SK-N-SH (cell line): ENCODE measurements at regions not wholly inside any gene's neighbourhood (a gene's known extent, or its start where the extent isn't known, plus 50 kb on each side); places are given as distances from the start of the nearest gene placed in this dataset.

Experiments
- CTCF ChIA-PET: fragments of 300-600, 350-600 bp; formaldehyde crosslinking; extraction: SDS; loops from one replicate; lab custom pipeline; 2021; lab: Yijun Ruan, JAX
- POLR2A ChIA-PET: fragments of 350-600 bp; sonication (Branson Sonifier 250); formaldehyde crosslinking; extraction: SDS; loops from one replicate; lab custom pipeline; 2020; ENCODE audit warnings: antibody characterized with exemption, inconsistent platforms; lab: Yijun Ruan, JAX
- DNase-seq: peaks from one replicate; pipeline ENCODE4 v3.0.0; 2012
- H2AFZ ChIP-seq: fragments of 200-600 bp; sonication (generic); 2 replicates; pipeline ENCODE4 v1.8.1; 2016; ENCODE audit warnings: antibody characterized with exemption, mild to moderate bottlenecking, low read depth
- H3F3A ChIP-seq: fragments of 200-600 bp; sonication (generic); replicated peaks from 2 replicates; pipeline ENCODE3; 2016; ENCODE audit warnings: antibody characterized with exemption, mild to moderate bottlenecking; ENCODE audit not compliant: insufficient read depth
- H3K27ac ChIP-seq, 2 experiments: fragments of 200-500 bp in 1 of 2; fragments of 200-600 bp in 1 of 2; sonication (Bioruptor generic) in 1 of 2; sonication (generic), shearing (Covaris generic) in 1 of 2; 2 replicates each; pipeline versions ENCODE4 v1.5.1 to v1.6.1; 2014 to 2016; ENCODE audit warnings: low read depth in 2 of 2, inconsistent platforms in 1 of 2, low read length in 1 of 2, mild to moderate bottlenecking in 1 of 2, mixed read lengths in 1 of 2
- H3K27me3 ChIP-seq: fragments of 200-600 bp; sonication (generic), shearing (Covaris generic); 2 replicates; pipeline ENCODE4 v1.6.1; 2016; ENCODE audit warnings: mixed run types; ENCODE audit not compliant: insufficient read depth
- H3K36me3 ChIP-seq, 2 experiments: fragments of 200-500 bp in 1 of 2; fragments of 200-600 bp in 1 of 2; sonication (Bioruptor generic) in 1 of 2; sonication (generic) in 1 of 2; replicated peaks in 1 of 2; 2 replicates each; pipeline versions ENCODE3 to v1.5.1; 2014 to 2016; ENCODE audit warnings: low read length in 1 of 2, mild to moderate bottlenecking in 1 of 2; ENCODE audit not compliant: insufficient read depth in 2 of 2, control insufficient read depth in 1 of 2
- H3K4me1 ChIP-seq, 2 experiments: fragments of 200-500 bp in 1 of 2; fragments of 200-600 bp in 1 of 2; sonication (Bioruptor generic) in 1 of 2; sonication (generic), shearing (Covaris generic) in 1 of 2; 2 replicates each; pipeline versions ENCODE4 v1.5.1 to v1.6.1; 2014 to 2016; ENCODE audit warnings: low read depth in 1 of 2, low read length in 1 of 2, mixed run types in 1 of 2; ENCODE audit not compliant: insufficient read depth in 2 of 2, control insufficient read depth in 1 of 2
- H3K4me2 ChIP-seq: fragments of 200-600 bp; sonication (generic), shearing (Covaris generic); 2 replicates; pipeline ENCODE4 v1.6.1; 2017; ENCODE audit warnings: mixed run types
- H3K4me3 ChIP-seq, 2 experiments: fragments of 200-500 bp in 1 of 2; fragments of 200-600 bp in 1 of 2; sonication (Bioruptor generic) in 1 of 2; sonication (generic), shearing (Covaris generic) in 1 of 2; 2 replicates each; pipeline versions ENCODE4 v1.5.1 to v1.8.1; 2014 to 2016; ENCODE audit warnings: low read depth in 2 of 2, inconsistent platforms in 1 of 2, low read length in 1 of 2, mild to moderate bottlenecking in 1 of 2, mixed read lengths in 1 of 2, moderate library complexity in 1 of 2
- H3K79me2 ChIP-seq: fragments of 200-600 bp; sonication (generic); 2 replicates; pipeline ENCODE4 v1.8.1; 2017; ENCODE audit warnings: mild to moderate bottlenecking; ENCODE audit not compliant: insufficient read depth
- H3K9ac ChIP-seq: fragments of 200-600 bp; sonication (generic); 2 replicates; pipeline ENCODE4 v1.6.1; 2017; ENCODE audit warnings: mixed run types
- H3K9me2 ChIP-seq: fragments of 200-600 bp; sonication (generic); 2 replicates; pipeline ENCODE4 v1.6.1; 2017; ENCODE audit warnings: mixed run types
- H3K9me3 ChIP-seq: fragments of 200-600 bp; sonication (generic); 2 replicates; pipeline ENCODE4 v1.6.1; 2017; ENCODE audit warnings: mixed run types, mild to moderate bottlenecking, moderate library complexity
- H4K20me1 ChIP-seq: fragments of 200-600 bp; sonication (generic); 2 replicates; pipeline ENCODE4 v1.6.1; 2017; ENCODE audit warnings: mild to moderate bottlenecking, mixed run types; ENCODE audit not compliant: insufficient read depth
- ELF1 ChIP-seq: IDR thresholded peaks from 2 replicates; pipeline ENCODE4 v1.4.0; 2012
- EP300 ChIP-seq, 2 experiments: IDR thresholded peaks; 2 replicates each; pipeline versions ENCODE4 v1.4.0 to v1.6.1; 2012; ENCODE audit warnings: borderline replicate concordance in 1 of 2, low read depth in 1 of 2, low read length in 1 of 2
- EZH2phosphoT487 ChIP-seq: fragments of 200-600 bp; sonication (generic); IDR thresholded peaks from 2 replicates; pipeline ENCODE4 v1.6.1; 2017; ENCODE audit warnings: low read depth, mixed run types, mild to moderate bottlenecking, antibody characterized with exemption, moderate library complexity, borderline replicate concordance
- FOXJ3 ChIP-seq: sonication (generic); formaldehyde crosslinking; IDR thresholded peaks from 2 replicates; pipeline ENCODE4 v1.5.1; 2020; ENCODE audit warnings: mild to moderate bottlenecking, missing genetic modification reagents
- GABPA ChIP-seq: IDR thresholded peaks from 2 replicates; pipeline ENCODE4 v1.4.0; 2012; ENCODE audit warnings: low read depth, mild to moderate bottlenecking
- GATA2 ChIP-seq: sonication (generic); formaldehyde crosslinking; IDR thresholded peaks from 2 replicates; pipeline ENCODE4 v1.5.0; 2020; ENCODE audit warnings: mild to moderate bottlenecking, missing genetic modification reagents
- RCOR1 ChIP-seq: fragments of 150-350 bp; IDR thresholded peaks from 2 replicates; pipeline ENCODE4 v1.6.1; 2017; ENCODE audit warnings: antibody characterized with exemption, low read length
- REST ChIP-seq: IDR thresholded peaks from 2 replicates; pipeline ENCODE4 v1.6.1; 2012; ENCODE audit warnings: mild to moderate bottlenecking, low read depth, low read length, moderate library complexity
- RFX5 ChIP-seq: IDR thresholded peaks from 2 replicates; pipeline ENCODE4 v1.6.1; 2012; ENCODE audit warnings: mild to moderate bottlenecking, improper control_type of control experiment, low read length
- TEAD4 ChIP-seq: IDR thresholded peaks from 2 replicates; pipeline ENCODE4 v1.4.0; 2012; ENCODE audit warnings: mild to moderate bottlenecking, borderline replicate concordance; ENCODE audit not compliant: insufficient read depth
- YY1 ChIP-seq: IDR thresholded peaks from 2 replicates; pipeline ENCODE4 v1.4.0; 2012; ENCODE audit warnings: low read depth, mild to moderate bottlenecking
- WGBS: methylation state at CpG from one replicate; pipeline ENCODE4 v1.1.6; 2017; ENCODE audit warnings: low lambda C conversion rate; 5-methylcytosine and 5-hydroxymethylcytosine counted together
- TF ChIP-seq, protein P1 (sequence below): fragments of 150-350 bp; IDR thresholded peaks from 2 replicates; pipeline ENCODE4 v1.6.1; 2016; ENCODE audit warnings: mild to moderate bottlenecking, low read depth, low read length
- TF ChIP-seq, protein P2 (sequence below): IDR thresholded peaks from 2 replicates; pipeline ENCODE4 v1.4.0; 2012; ENCODE audit warnings: low read depth, borderline replicate concordance
- TF ChIP-seq, protein P3 (sequence below): fragments of 150-350 bp; IDR thresholded peaks from 2 replicates; pipeline ENCODE4 v1.6.1; 2017; ENCODE audit warnings: antibody characterized with exemption, low read length, low read depth, borderline replicate concordance

DNA sequence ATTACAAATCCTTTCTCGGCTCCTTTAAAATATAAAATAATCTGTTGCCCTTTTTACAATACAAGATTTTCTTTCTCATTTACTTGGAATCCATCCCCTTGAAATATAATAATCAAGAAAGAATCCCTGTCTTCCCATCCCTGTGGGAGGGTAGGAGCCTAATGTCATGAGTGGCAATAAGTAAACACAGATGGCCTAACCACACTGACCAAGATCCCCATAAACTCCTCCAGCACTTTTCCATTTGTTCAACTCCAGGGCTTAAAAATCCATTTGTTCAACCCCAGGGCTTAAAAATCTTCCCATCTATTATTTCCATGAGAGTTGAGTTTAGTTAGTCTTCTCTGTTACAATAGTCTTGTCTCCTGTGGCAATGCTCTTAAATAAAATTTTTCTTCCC is 297.6 kb downstream of the CDH7 start (continued):
- TF ChIP-seq REST = no peak
- TF ChIP-seq EP300 (IDR thresholded peaks at IDR 0.05; ENCODE audit: borderline replicate concordance in 1 of 2, low read depth in 1 of 2, low read length in 1 of 2) = no peak
- TF ChIP-seq, protein P1, sequence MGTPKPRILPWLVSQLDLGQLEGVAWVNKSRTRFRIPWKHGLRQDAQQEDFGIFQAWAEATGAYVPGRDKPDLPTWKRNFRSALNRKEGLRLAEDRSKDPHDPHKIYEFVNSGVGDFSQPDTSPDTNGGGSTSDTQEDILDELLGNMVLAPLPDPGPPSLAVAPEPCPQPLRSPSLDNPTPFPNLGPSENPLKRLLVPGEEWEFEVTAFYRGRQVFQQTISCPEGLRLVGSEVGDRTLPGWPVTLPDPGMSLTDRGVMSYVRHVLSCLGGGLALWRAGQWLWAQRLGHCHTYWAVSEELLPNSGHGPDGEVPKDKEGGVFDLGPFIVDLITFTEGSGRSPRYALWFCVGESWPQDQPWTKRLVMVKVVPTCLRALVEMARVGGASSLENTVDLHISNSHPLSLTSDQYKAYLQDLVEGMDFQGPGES = no peak
- TF ChIP-seq GATA2 = no peak
- TF ChIP-seq ELF1 = no peak
- TF ChIP-seq GABPA = no peak
- TF ChIP-seq RCOR1 = no peak

- no peaks in the 10 kb centered on the region for H4K20me1 ChIP-seq
- no peaks in the 10 kb centered on the region for H3K27me3 ChIP-seq
- no peaks in the 10 kb centered on the region for H3K36me3 ChIP-seq
- DNase-seq = no peak
- no peaks in the 10 kb centered on the region for H3K79me2 ChIP-seq
- 15% methylated on average over 2 of the region's 2 CpGs for WGBS
- no peak overlapping the region for H3K4me2 ChIP-seq
- POLR2A ChIA-PET = no interaction called here
- no peak overlapping the region for H3K27ac ChIP-seq
- no peak overlapping the region for H2AFZ ChIP-seq
- H3K9ac ChIP-seq = no peak overlapping the region
- TF ChIP-seq, protein P2, sequence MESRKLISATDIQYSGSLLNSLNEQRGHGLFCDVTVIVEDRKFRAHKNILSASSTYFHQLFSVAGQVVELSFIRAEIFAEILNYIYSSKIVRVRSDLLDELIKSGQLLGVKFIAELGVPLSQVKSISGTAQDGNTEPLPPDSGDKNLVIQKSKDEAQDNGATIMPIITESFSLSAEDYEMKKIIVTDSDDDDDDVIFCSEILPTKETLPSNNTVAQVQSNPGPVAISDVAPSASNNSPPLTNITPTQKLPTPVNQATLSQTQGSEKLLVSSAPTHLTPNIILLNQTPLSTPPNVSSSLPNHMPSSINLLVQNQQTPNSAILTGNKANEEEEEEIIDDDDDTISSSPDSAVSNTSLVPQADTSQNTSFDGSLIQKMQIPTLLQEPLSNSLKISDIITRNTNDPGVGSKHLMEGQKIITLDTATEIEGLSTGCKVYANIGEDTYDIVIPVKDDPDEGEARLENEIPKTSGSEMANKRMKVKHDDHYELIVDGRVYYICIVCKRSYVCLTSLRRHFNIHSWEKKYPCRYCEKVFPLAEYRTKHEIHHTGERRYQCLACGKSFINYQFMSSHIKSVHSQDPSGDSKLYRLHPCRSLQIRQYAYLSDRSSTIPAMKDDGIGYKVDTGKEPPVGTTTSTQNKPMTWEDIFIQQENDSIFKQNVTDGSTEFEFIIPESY = no peak
- TF ChIP-seq EZH2phosphoT487 (no peak), GATA2 (no peak), EP300 (IDR thresholded peaks at IDR 0.05; ENCODE audit: borderline replicate concordance in 1 of 2, low read depth in 1 of 2, low read length in 1 of 2) (no peak), RFX5 (no peak), FOXJ3 (no peak), TEAD4 (no peak), YY1 (no peak)
- TF ChIP-seq, protein P3, sequence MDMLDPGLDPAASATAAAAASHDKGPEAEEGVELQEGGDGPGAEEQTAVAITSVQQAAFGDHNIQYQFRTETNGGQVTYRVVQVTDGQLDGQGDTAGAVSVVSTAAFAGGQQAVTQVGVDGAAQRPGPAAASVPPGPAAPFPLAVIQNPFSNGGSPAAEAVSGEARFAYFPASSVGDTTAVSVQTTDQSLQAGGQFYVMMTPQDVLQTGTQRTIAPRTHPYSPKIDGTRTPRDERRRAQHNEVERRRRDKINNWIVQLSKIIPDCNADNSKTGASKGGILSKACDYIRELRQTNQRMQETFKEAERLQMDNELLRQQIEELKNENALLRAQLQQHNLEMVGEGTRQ = no peak
- TF ChIP-seq, all 33 proteins: peak for 0
- CTCF ChIA-PET = interaction anchor here (0.9 kb wide), 1 partner anchor 30 kb away, joined by 3 read pairs; no protein-coding TSS in a partner anchor
- H3K4me3 ChIP-seq = no peak overlapping the region
- H3K4me1 ChIP-seq = no peaks in the 10 kb centered on the region
- no peaks in the 10 kb centered on the region for H3F3A ChIP-seq
- H3K9me2 ChIP-seq = no peaks in the 10 kb centered on the region
- no peaks in the 10 kb centered on the region for H3K9me3 ChIP-seq
Observed at GRCh38 chr18:66046032-66046602, 295.3 kb downstream of the CDH7 start.
